ENCODE measurements at regions not wholly inside any gene's neighbourhood (a gene's known extent, or its start where the extent isn't known, plus 50 kb on each side); places are given as distances from the start of the nearest gene placed in this dataset.

GRCh38 chr3:193874997-193875593 lies 260.9 kb upstream of the HES1 start:
- DNase-seq (ENCODE audit: low read depth in 4 of 6, low spot score in 6 of 6): no peak
- Histone ChIP-seq H3K4me1 (ENCODE audit: control insufficient read depth, insufficient read depth, low read length) (peaks cover 6% of the 10 kb centered on the region), H3K36me3 (ENCODE audit: control insufficient read depth, insufficient read depth, low read length) (no peaks in the 10 kb centered on the region), H3K9me3 (ENCODE audit: control insufficient read depth, insufficient read depth, low read length) (no peaks in the 10 kb centered on the region), H3K27ac (ENCODE audit: low read depth, low read length) (no peak overlapping the region), H3K4me3 (ENCODE audit: low read depth, low read length) (no peak overlapping the region), H3K27me3 (ENCODE audit: control insufficient read depth, insufficient read depth, low read length) (peaks cover 16% of the 10 kb centered on the region)
- 67% methylated on average over 2 of the region's 5 CpGs for WGBS (ENCODE audit: insufficient coverage)

GRCh38 chr3:193875601-193876321 lies 260.2 kb upstream of the HES1 start:
- Histone ChIP-seq H3K27ac (ENCODE audit: low read depth, low read length) (no peak overlapping the region), H3K27me3 (ENCODE audit: control insufficient read depth, insufficient read depth, low read length) (peaks cover 10% of the 10 kb centered on the region), H3K4me1 (ENCODE audit: control insufficient read depth, insufficient read depth, low read length) (peaks cover 3% of the 10 kb centered on the region), H3K4me3 (ENCODE audit: low read depth, low read length) (no peak overlapping the region), H3K36me3 (ENCODE audit: control insufficient read depth, insufficient read depth, low read length) (no peaks in the 10 kb centered on the region), H3K9me3 (ENCODE audit: control insufficient read depth, insufficient read depth, low read length) (no peaks in the 10 kb centered on the region)
- DNase-seq (ENCODE audit: low read depth in 4 of 6, low spot score in 6 of 6): no peak
- WGBS (ENCODE audit: insufficient coverage): 56% methylated on average over 1 of the region's 5 CpGs

GRCh38 chr3:193879099-193879863 lies 256.7 kb upstream of the HES1 start:
- no peak overlapping the region for H3K4me3 ChIP-seq (ENCODE audit: low read depth, low read length)
- no peaks in the 10 kb centered on the region for H3K36me3 ChIP-seq (ENCODE audit: control insufficient read depth, insufficient read depth, low read length)
- H3K4me1 ChIP-seq (ENCODE audit: control insufficient read depth, insufficient read depth, low read length): peaks cover 3% of the 10 kb centered on the region
- 72% methylated on average over 13 of the region's 13 CpGs for WGBS (ENCODE audit: insufficient coverage)
- H3K27me3 ChIP-seq (ENCODE audit: control insufficient read depth, insufficient read depth, low read length): peaks cover 4% of the 10 kb centered on the region
- H3K9me3 ChIP-seq (ENCODE audit: control insufficient read depth, insufficient read depth, low read length): no peaks in the 10 kb centered on the region
- DNase-seq (ENCODE audit: low read depth in 4 of 6, low spot score in 6 of 6): no peak
- no peak overlapping the region for H3K27ac ChIP-seq (ENCODE audit: low read depth, low read length)

- peaks cover 3% of the 10 kb centered on the region for H3K4me1 ChIP-seq (ENCODE audit: control insufficient read depth, insufficient read depth, low read length)
These were observed 256.1 kb upstream of the HES1 start for GRCh38 chr3:193879864-193880242.

GRCh38 chr3:193882091-193882490 lies 253.9 kb upstream of the HES1 start:
- H3K27me3 ChIP-seq (ENCODE audit: control insufficient read depth, insufficient read depth, low read length): peaks cover 4% of the 10 kb centered on the region
- H3K9me3 ChIP-seq (ENCODE audit: control insufficient read depth, insufficient read depth, low read length): no peaks in the 10 kb centered on the region
- 93% methylated on average over 4 of the region's 6 CpGs for WGBS (ENCODE audit: insufficient coverage)
- DNase-seq (ENCODE audit: low read depth in 4 of 6, low spot score in 6 of 6): no peak
- peaks cover 3% of the 10 kb centered on the region for H3K4me1 ChIP-seq (ENCODE audit: control insufficient read depth, insufficient read depth, low read length)
- H3K36me3 ChIP-seq (ENCODE audit: control insufficient read depth, insufficient read depth, low read length): no peaks in the 10 kb centered on the region
- no peak overlapping the region for H3K27ac ChIP-seq (ENCODE audit: low read depth, low read length)
- H3K4me3 ChIP-seq (ENCODE audit: low read depth, low read length): no peak overlapping the region

More at GRCh38 chr3:193879864-193880242, 256.1 kb upstream of the HES1 start:
- 67% methylated on average over 1 of the region's 1 CpG for WGBS (ENCODE audit: insufficient coverage)
- Histone ChIP-seq H3K9me3 (ENCODE audit: control insufficient read depth, insufficient read depth, low read length) (no peaks in the 10 kb centered on the region), H3K27me3 (ENCODE audit: control insufficient read depth, insufficient read depth, low read length) (peaks cover 4% of the 10 kb centered on the region), H3K36me3 (ENCODE audit: control insufficient read depth, insufficient read depth, low read length) (no peaks in the 10 kb centered on the region), H3K27ac (ENCODE audit: low read depth, low read length) (no peak overlapping the region), H3K4me3 (ENCODE audit: low read depth, low read length) (no peak overlapping the region)
- no peak for DNase-seq (ENCODE audit: low read depth in 4 of 6, low spot score in 6 of 6)

GRCh38 chr3:193883551-193883950 lies 252.4 kb upstream of the HES1 start:
- no peak for DNase-seq (ENCODE audit: low read depth in 4 of 6, low spot score in 6 of 6)
- H3K9me3 ChIP-seq (ENCODE audit: control insufficient read depth, insufficient read depth, low read length): no peaks in the 10 kb centered on the region
- H3K4me1 ChIP-seq (ENCODE audit: control insufficient read depth, insufficient read depth, low read length): peaks cover 3% of the 10 kb centered on the region
- no peak overlapping the region for H3K4me3 ChIP-seq (ENCODE audit: low read depth, low read length)
- no peak overlapping the region for H3K27ac ChIP-seq (ENCODE audit: low read depth, low read length)
- no peaks in the 10 kb centered on the region for H3K36me3 ChIP-seq (ENCODE audit: control insufficient read depth, insufficient read depth, low read length)
- H3K27me3 ChIP-seq (ENCODE audit: control insufficient read depth, insufficient read depth, low read length): peaks cover 4% of the 10 kb centered on the region
- WGBS (ENCODE audit: insufficient coverage): 82% methylated on average over 3 of the region's 3 CpGs

- Histone ChIP-seq H3K4me3 (ENCODE audit: low read depth, low read length) (no peak overlapping the region), H3K4me1 (ENCODE audit: control insufficient read depth, insufficient read depth, low read length) (peaks cover 3% of the 10 kb centered on the region), H3K9me3 (ENCODE audit: control insufficient read depth, insufficient read depth, low read length) (no peaks in the 10 kb centered on the region), H3K27me3 (ENCODE audit: control insufficient read depth, insufficient read depth, low read length) (peaks cover 4% of the 10 kb centered on the region), H3K36me3 (ENCODE audit: control insufficient read depth, insufficient read depth, low read length) (no peaks in the 10 kb centered on the region), H3K27ac (ENCODE audit: low read depth, low read length) (no peak overlapping the region)
- 43% methylated on average over 4 of the region's 7 CpGs for WGBS (ENCODE audit: insufficient coverage)
- DNase-seq (ENCODE audit: low read depth in 4 of 6, low spot score in 6 of 6): no peak
These were observed 251.9 kb upstream of the HES1 start for GRCh38 chr3:193884027-193884426.

GRCh38 chr3:193884652-193885051 lies 251.3 kb upstream of the HES1 start:
- peaks cover 2% of the 10 kb centered on the region for H3K4me1 ChIP-seq (ENCODE audit: control insufficient read depth, insufficient read depth, low read length)
- DNase-seq (ENCODE audit: low read depth in 4 of 6, low spot score in 6 of 6): no peak
- WGBS (ENCODE audit: insufficient coverage): 75% methylated on average over 2 of the region's 4 CpGs
- no peak overlapping the region for H3K4me3 ChIP-seq (ENCODE audit: low read depth, low read length)
- H3K9me3 ChIP-seq (ENCODE audit: control insufficient read depth, insufficient read depth, low read length): no peaks in the 10 kb centered on the region
- peaks cover 1% of the 10 kb centered on the region for H3K27me3 ChIP-seq (ENCODE audit: control insufficient read depth, insufficient read depth, low read length)
- no peaks in the 10 kb centered on the region for H3K36me3 ChIP-seq (ENCODE audit: control insufficient read depth, insufficient read depth, low read length)
- no peak overlapping the region for H3K27ac ChIP-seq (ENCODE audit: low read depth, low read length)

GRCh38 chr3:193885832-193886231 lies 250.1 kb upstream of the HES1 start:
- DNase-seq (ENCODE audit: low read depth in 4 of 6, low spot score in 6 of 6): no peak

More at GRCh38 chr3:193885832-193886231, 250.1 kb upstream of the HES1 start:
- WGBS (ENCODE audit: insufficient coverage): 96% methylated on average over 6 of the region's 6 CpGs
- Histone ChIP-seq H3K4me3 (ENCODE audit: low read depth, low read length) (no peak overlapping the region), H3K27me3 (ENCODE audit: control insufficient read depth, insufficient read depth, low read length) (no peaks in the 10 kb centered on the region), H3K9me3 (ENCODE audit: control insufficient read depth, insufficient read depth, low read length) (no peaks in the 10 kb centered on the region), H3K36me3 (ENCODE audit: control insufficient read depth, insufficient read depth, low read length) (no peaks in the 10 kb centered on the region), H3K27ac (ENCODE audit: low read depth, low read length) (no peak overlapping the region), H3K4me1 (ENCODE audit: control insufficient read depth, insufficient read depth, low read length) (no peaks in the 10 kb centered on the region)
